Upper lobe of left lung (tissue), 4 donors: ENCODE measurements at regions not wholly inside any gene's neighbourhood (a gene's known extent, or its start where the extent isn't known, plus 50 kb on each side); places are given as distances from the start of the nearest gene placed in this dataset.

Source experiments
- CTCF ChIP-seq, 6 experiments: fragments of 450-650 bp in 4 of 6; fragments of 200-600 bp in 2 of 6; sonication (generic) in 2 of 6; IDR thresholded peaks; one replicate each; pipeline ENCODE4 v1.5.1; 2016 to 2019; ENCODE audit warnings: antibody characterized with exemption in 6 of 6
- EP300 ChIP-seq, 4 donors: sonication (generic); formaldehyde crosslinking; IDR thresholded peaks; one replicate each; pipeline ENCODE4 v1.5.1; 2017; ENCODE audit warnings: antibody characterized with exemption in 4 of 4, control low read depth in 2 of 4
- POLR2A ChIP-seq, 4 donors: fragments of 450-650 bp; IDR thresholded peaks; one replicate each; pipeline ENCODE4 v1.5.1; 2016 to 2017; ENCODE audit warnings: antibody characterized with exemption in 4 of 4, mild to moderate bottlenecking in 2 of 4
- POLR2AphosphoS5 ChIP-seq, 2 donors: sonication (generic); formaldehyde crosslinking; IDR thresholded peaks; one replicate each; pipeline ENCODE4 v1.5.1; 2017; ENCODE audit warnings: antibody characterized with exemption in 2 of 2

- TF ChIP-seq CTCF (IDR thresholded peaks at IDR 0.05) (no peak), POLR2AphosphoS5 (IDR thresholded peaks at IDR 0.05) (no peak), POLR2A (IDR thresholded peaks at IDR 0.05) (no peak), EP300 (IDR thresholded peaks at IDR 0.05) (no peak)
Measured at GRCh38 chr2:35443087-35443486, 912.5 kb upstream of the CRIM1 start.
